OCI-LY7 (cell line): ENCODE measurements at regions not wholly inside any gene's neighbourhood (a gene's known extent, or its start where the extent isn't known, plus 50 kb on each side); places are given as distances from the start of the nearest gene placed in this dataset.

Source experiments
- CTCF ChIP-seq: fragments of 200-600 bp; sonication (generic); conservative IDR thresholded peaks from 2 replicates; pipeline ENCODE4 v1.5.1; 2014; ENCODE audit warnings: mild to moderate bottlenecking, antibody characterized with exemption, low read length, moderate library complexity, mixed read lengths
- EZH2phosphoT487 ChIP-seq: fragments of 200-600 bp; sonication (generic); IDR thresholded peaks from 2 replicates; pipeline ENCODE4 v1.6.1; 2018; ENCODE audit warnings: low read depth, borderline replicate concordance, mild to moderate bottlenecking, mixed run types, antibody characterized with exemption, low read length, moderate library complexity, mixed read lengths

- TF ChIP-seq CTCF (no peak), EZH2phosphoT487 (no peak)
Observed at GRCh38 chr3:69688400-69688799, 50.9 kb upstream of the MITF start.
